ENCODE measurements at regions not wholly inside any gene's neighbourhood (a gene's known extent, or its start where the extent isn't known, plus 50 kb on each side); places are given as distances from the start of the nearest gene placed in this dataset.

DNA sequence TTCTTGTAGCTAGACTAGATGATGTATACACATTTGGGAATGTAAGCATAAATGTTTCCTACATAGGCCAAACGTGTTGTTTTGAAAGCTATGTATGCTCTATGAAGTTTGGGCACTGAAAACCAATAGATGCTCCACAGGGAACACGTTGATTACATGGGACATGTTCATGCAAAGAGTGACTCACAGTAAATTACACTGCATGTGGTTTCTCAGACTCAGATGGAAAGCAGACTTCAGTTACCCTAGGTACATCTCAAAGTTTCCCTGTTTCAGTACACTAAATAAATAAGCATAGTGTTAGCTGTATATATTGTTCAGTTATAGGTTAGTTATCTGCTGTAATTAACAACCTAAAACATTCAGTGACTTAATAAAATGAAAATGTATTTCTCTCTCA is 301.9 kb upstream of the RUNX1 start:
- H3K27me3 Mint-ChIP-seq, result peaks cover 0 to 6% of the 10 kb centered on the region in 2 donors
- H3K4me1 Mint-ChIP-seq, result peaks cover 27 to 45% of the 10 kb centered on the region in 2 donors
- ATAC-seq (replicated peaks), result peak; percentile 78 to 86
- DNase-seq, result no peak
- H3K27ac Mint-ChIP-seq, result peak overlapping the region; percentile 82
- peak overlapping the region in 1 of 2 donors; percentile 37 for H3K4me3 Mint-ChIP-seq
- H3K36me3 Mint-ChIP-seq, result peaks cover 3 to 12% of the 10 kb centered on the region in 2 donors
- H3K9me3 Mint-ChIP-seq, result peaks cover 8 to 9% of the 10 kb centered on the region in 2 donors

DNA sequence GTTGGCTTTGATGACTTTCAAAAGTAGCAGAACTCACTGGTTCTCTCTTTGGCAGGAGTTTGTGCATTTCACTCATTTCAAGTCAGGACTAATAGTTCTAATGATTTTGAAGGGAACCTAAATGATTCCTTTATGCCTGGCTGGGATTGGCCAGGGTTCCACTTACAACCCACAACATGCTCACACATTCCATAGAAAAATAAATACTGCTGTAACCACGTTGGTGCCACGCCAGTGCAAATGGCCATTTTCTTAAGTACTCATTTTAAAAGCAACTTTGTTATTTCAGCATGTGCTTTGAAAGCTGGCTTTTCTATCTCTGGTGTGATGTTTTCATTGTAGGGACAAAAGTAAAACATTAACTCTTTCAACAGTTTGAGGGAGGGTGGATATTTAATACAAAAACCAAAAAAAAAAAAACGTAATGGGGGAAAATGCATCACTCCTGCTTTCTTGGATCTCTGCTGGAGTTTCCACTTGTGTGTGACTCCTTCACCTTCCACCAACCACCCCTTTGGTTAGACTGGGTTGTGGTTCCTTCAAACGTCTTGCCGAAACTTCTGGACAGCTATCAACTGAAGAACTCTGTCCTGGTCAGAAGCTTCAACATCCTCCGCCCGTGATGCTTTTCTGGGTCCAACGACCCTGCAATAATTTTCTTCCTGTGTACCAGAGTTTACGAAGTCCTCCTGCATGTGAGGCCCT is 300.4 kb upstream of the RUNX1 start:
- Mint-ChIP-seq H3K4me1 (peaks cover 30 to 44% of the 10 kb centered on the region in 2 donors), H3K27me3 (peaks cover 0 to 6% of the 10 kb centered on the region in 2 donors)
- no peak for DNase-seq

DNA sequence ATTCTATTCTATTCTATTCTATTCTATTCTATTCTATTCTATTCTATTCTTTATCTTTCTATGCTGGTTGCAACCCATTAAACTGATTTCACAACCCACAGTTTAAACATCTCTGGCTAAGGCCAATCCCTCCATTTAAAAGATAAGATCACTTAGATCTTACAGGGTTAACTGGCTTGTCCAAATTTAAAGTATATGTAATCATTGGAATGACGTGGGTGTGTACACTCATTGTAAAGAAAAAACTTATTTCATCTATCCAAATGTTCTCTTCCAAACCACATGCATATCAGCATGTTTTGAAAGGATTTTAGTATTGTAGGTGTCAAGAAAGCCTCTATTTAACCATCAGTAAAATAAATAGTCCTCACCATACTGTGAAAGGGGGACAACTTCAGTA is 299.6 kb upstream of the RUNX1 start:
- Mint-ChIP-seq H3K36me3 (peaks cover 3 to 10% of the 10 kb centered on the region in 2 donors), H3K9me3 (peaks cover 4 to 7% of the 10 kb centered on the region in 2 donors), H3K27ac (no peak overlapping the region), H3K4me3 (no peak overlapping the region), H3K27me3 (peaks cover 0 to 6% of the 10 kb centered on the region in 2 donors), H3K4me1 (peaks cover 33 to 41% of the 10 kb centered on the region in 2 donors)
- ATAC-seq (replicated peaks) (no peak), DNase-seq (no peak)

More for the DNA sequence above, 300.4 kb upstream of the RUNX1 start:
- Mint-ChIP-seq H3K4me3 (no peak overlapping the region), H3K36me3 (peaks cover 3 to 12% of the 10 kb centered on the region in 2 donors), H3K9me3 (peaks cover 8 to 11% of the 10 kb centered on the region in 2 donors), H3K27ac (no peak overlapping the region)
- no peak for ATAC-seq (replicated peaks)

DNA sequence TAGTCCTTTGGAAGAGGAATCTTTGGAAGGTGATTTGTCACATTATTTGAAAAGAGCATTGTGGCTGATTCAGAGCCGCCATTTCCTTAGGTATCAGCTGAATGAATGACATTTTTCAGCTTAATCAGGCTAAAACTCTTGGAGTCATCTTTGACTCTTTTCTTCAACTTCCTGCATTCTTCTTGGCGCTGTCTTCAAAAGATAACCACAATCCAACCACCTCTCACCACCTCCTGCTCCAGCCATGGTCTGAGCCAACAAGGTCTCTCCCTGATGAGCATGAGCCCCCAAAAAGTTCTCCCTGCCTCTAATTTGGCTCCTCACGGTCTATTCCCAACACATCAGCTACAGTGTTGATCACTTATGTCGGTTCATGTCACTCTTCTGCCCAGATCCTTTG is 297.6 kb upstream of the RUNX1 start:
- DNase-seq (no peak), ATAC-seq (replicated peaks) (no peak)
- Mint-ChIP-seq H3K4me3 (no peak overlapping the region), H3K27me3 (peaks cover 0 to 6% of the 10 kb centered on the region in 2 donors), H3K9me3 (peaks cover 3 to 7% of the 10 kb centered on the region in 2 donors), H3K4me1 (peaks cover 38 to 45% of the 10 kb centered on the region in 2 donors), H3K27ac (no peak overlapping the region), H3K36me3 (peaks cover 3 to 10% of the 10 kb centered on the region in 2 donors)

DNA sequence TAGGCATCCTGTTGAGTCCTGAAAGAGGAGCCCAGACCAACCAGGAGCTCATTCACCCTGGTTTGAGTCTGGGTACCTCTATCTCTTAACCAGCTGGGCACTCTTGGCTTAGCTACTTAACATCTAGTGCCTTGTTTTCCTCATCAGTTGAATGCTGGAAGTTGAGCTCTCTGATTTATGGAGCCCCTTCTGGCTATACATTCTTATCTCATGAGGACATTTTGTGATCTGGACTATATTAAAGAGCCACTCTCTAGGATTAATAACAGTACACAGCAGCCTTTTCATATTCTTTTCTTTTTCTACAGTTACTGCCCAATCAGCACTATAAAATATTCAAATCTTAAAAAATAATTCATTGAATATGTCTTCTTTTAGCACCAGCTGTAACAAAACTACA is 296.9 kb upstream of the RUNX1 start:
- H3K36me3 Mint-ChIP-seq, result peaks cover 3 to 10% of the 10 kb centered on the region in 2 donors
- DNase-seq, result no peak
- peaks cover 34 to 41% of the 10 kb centered on the region in 2 donors for H3K4me1 Mint-ChIP-seq

DNA sequence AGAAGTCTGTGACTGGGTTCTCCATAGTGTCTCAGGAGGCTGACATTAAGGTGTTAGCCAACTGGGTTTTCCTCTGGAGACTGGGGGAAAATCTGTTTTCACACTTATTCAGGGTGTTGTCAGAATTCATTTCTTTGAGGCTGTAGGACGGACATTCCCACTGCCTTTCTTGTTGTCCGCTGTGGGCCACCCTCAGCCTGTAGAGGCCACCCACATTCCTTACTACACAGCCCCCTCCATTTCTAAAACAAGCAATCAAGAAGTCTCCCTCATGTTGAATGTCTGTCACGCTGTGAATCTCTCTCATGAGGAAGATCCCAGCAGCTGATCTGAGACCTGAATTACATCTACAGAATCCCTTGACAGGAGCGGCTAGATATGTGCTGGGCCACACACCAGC is 295.5 kb upstream of the RUNX1 start:
- Mint-ChIP-seq H3K27ac (peak overlapping the region; percentile 59), H3K4me3 (no peak overlapping the region), H3K9me3 (peaks cover 3 to 7% of the 10 kb centered on the region in 2 donors), H3K4me1 (peaks cover 38 to 46% of the 10 kb centered on the region in 2 donors), H3K27me3 (peaks cover 0 to 6% of the 10 kb centered on the region in 2 donors), H3K36me3 (peaks cover 3 to 10% of the 10 kb centered on the region in 2 donors)
- ATAC-seq (replicated peaks) (no peak), DNase-seq (no peak)

More for the DNA sequence above, 296.9 kb upstream of the RUNX1 start:
- H3K4me3 Mint-ChIP-seq, result no peak overlapping the region
- ATAC-seq (replicated peaks), result no peak
- H3K27me3 Mint-ChIP-seq, result peaks cover 0 to 6% of the 10 kb centered on the region in 2 donors
- peaks cover 3 to 7% of the 10 kb centered on the region in 2 donors for H3K9me3 Mint-ChIP-seq
- H3K27ac Mint-ChIP-seq, result no peak overlapping the region

DNA sequence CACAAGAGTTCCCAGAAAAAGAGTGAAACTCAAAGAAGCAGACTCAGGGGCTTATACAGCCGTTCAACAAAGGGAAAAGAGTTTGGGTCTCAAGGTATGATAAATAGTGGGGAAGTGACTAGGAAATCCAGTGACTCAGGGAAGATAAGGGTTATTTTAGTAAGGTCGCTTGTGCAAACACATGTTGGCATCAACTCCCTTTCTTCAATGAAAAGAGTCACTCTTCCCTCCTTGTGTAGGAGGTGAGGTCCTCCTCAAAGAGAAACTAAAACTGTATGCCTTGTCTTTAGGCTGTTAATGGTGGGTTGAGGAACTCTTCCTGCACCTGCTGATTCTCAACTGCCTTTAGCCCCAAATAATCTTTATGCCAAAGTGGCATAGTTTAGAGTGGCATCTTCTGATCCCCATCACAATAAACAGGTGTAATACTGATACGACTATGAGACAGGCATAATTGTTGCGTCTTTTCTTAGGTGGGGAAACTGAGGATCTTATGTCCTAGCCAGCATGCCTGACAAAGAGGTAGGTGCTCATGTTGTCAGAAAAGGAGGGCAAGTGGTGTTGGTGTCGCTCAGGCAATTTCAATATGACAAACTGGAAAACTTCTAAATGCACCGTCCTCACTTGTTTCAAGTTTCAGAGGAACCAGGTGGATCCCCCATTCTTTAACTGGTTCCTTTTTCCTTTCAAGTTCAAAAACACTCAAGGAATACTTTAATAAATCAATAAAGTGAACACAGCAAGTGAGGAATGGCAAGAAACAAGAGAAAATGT is 294.1 kb upstream of the RUNX1 start:
- Mint-ChIP-seq H3K4me3 (peak overlapping the region; percentile 64 to 77), H3K36me3 (peaks cover 3 to 10% of the 10 kb centered on the region in 2 donors), H3K9me3 (peaks cover 6 to 10% of the 10 kb centered on the region in 2 donors), H3K4me1 (peaks cover 40 to 54% of the 10 kb centered on the region in 2 donors), H3K27ac (peak overlapping the region; percentile 96), H3K27me3 (peaks cover 0 to 6% of the 10 kb centered on the region in 2 donors)
- ATAC-seq (replicated peaks) (peak; percentile 71), DNase-seq (peak; percentile 48)

DNA sequence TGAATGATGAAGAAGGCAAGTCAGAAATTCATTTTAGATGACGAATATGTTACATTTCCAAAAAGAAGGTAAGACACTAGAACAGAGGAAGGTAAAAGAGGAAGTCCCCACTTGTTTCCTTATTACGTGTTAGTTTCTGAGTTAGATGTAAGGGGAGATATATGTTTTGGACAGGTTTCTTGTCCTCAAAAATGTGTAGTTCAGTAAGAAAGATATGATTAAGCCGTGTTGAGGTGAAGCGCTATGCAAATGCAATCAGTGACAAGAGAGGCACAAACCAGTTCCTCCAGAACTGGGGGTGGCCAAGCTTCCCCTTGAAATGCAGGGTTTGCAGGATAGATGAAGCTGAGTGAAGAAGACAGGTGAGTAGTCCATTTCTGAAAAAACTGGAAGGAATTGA is 293.3 kb upstream of the RUNX1 start:
- ATAC-seq (replicated peaks), result peak; percentile 83 to 86
- peak overlapping the region; percentile 64 to 77 for H3K4me3 Mint-ChIP-seq
- H3K4me1 Mint-ChIP-seq, result peaks cover 43 to 59% of the 10 kb centered on the region in 2 donors

DNA sequence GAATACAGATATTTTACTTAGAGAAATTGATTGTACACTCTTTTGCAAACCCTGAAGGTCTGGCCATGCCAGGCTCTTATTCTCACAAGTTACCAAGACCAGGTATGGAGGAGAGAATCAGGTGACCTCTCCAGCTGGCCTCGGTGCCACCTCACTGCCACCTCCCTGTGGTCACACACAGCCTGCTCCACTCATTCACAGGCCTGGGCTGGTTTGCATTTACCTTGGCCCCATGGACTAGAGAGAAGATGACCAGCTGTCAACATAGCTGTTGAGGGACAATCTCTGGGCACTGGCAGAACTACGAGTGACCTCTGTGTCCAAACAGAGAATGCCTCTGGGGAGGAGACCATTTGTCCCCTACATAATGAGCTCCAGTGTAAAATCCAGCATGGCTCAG is 291.2 kb upstream of the RUNX1 start:
- DNase-seq (no peak), ATAC-seq (replicated peaks) (no peak)
- Mint-ChIP-seq H3K4me3 (no peak overlapping the region), H3K4me1 (peaks cover 38 to 63% of the 10 kb centered on the region in 2 donors), H3K27ac (no peak overlapping the region), H3K36me3 (peaks cover 3 to 8% of the 10 kb centered on the region in 2 donors), H3K9me3 (peaks cover 10 to 11% of the 10 kb centered on the region in 2 donors), H3K27me3 (no peaks in the 10 kb centered on the region)

More for the DNA sequence above, 293.3 kb upstream of the RUNX1 start:
- peak; percentile 48 for DNase-seq
- peak overlapping the region; percentile 96 for H3K27ac Mint-ChIP-seq
- H3K9me3 Mint-ChIP-seq, result peaks cover 11 to 14% of the 10 kb centered on the region in 2 donors
- H3K27me3 Mint-ChIP-seq, result peaks cover 0 to 6% of the 10 kb centered on the region in 2 donors
- peaks cover 3 to 13% of the 10 kb centered on the region in 2 donors for H3K36me3 Mint-ChIP-seq

DNA sequence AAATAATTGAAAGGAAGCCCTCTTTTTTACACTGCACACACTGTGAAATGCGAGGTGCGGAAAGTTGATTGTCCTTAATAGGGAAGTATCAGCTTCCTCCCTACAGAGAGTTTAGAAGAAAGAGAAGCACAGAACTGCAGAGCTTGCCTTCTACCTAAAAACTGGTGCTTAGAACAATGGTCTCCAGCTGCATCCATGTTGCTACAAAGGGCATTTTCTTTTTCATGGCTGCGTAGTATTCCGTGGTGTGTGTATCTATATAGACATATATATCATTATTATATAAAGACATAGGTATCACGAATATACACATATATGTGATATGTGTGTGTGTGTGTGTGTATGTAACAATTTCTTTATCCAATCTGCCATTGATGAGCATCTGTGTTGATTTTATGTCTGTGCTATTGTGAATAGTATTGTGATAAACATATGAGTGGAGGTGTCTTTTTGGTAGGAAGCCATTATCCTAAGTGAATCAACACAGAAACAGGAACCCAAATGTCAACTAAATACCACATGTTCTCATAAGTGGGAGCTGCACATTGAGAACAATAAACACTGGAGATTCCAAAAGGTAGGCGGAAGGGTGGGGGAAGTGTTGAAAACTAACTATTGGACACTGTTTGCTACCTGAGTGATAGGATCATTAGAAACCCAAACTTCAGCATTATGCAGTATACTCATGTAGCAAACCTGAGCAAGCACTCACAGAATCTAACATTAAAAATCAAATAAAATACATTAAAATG is 290.0 kb upstream of the RUNX1 start:
- Mint-ChIP-seq H3K4me1 (peaks cover 35 to 62% of the 10 kb centered on the region in 2 donors), H3K4me3 (no peak overlapping the region), H3K27me3 (no peaks in the 10 kb centered on the region), H3K27ac (no peak overlapping the region), H3K36me3 (peaks cover 0 to 3% of the 10 kb centered on the region in 2 donors), H3K9me3 (peaks cover 7 to 8% of the 10 kb centered on the region in 2 donors)
- ATAC-seq (replicated peaks), result no peak
- DNase-seq, result no peak

DNA sequence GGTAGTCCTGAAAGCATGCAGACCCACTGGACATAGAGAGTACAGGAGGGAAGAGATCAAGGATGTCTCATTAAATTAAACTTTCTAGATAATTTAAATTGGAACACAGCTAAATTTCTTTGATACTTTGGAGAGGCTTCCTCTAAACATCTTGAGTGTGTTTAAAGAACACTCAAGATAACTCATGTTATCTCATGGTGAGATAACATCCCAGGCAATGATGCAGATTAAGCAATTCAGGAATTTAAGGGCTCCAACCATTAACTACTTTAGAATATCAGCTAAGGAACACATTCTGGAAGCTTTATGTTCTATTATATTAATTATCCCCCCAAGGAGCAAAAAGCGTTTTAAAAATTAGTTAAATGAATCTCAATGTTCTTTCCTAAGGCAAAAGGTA is 289.2 kb upstream of the RUNX1 start:
- Mint-ChIP-seq H3K4me1 (peaks cover 29 to 54% of the 10 kb centered on the region in 2 donors), H3K27me3 (no peaks in the 10 kb centered on the region), H3K27ac (no peak overlapping the region), H3K36me3 (peaks cover 0 to 3% of the 10 kb centered on the region in 2 donors), H3K9me3 (peaks cover 7 to 8% of the 10 kb centered on the region in 2 donors), H3K4me3 (no peak overlapping the region)
- DNase-seq (no peak), ATAC-seq (replicated peaks) (no peak)

DNA sequence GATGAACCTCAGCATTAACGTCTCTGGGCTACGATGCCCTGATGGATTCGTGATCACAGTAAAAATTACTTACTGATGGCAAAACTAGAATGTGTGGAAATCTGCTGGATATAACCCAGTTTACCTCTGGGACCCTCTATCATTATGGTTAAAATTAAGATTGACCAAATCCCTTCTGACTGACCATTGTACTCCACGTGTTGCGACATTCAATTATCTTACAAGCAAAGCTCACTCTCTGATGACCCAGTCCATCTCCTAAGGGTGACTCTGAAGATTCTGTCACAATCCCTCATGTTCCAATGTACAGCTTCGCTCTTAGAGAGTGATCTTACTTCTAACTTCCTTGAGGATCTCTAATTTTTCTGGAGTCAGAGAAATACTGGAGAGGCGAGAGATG is 288.5 kb upstream of the RUNX1 start:
- H3K36me3 Mint-ChIP-seq, result peaks cover 0 to 3% of the 10 kb centered on the region in 2 donors
- ATAC-seq (replicated peaks), result no peak
- no peaks in the 10 kb centered on the region for H3K27me3 Mint-ChIP-seq
- no peak overlapping the region for H3K27ac Mint-ChIP-seq
- no peak for DNase-seq
- H3K4me3 Mint-ChIP-seq, result no peak overlapping the region
- H3K9me3 Mint-ChIP-seq, result peaks cover 7 to 8% of the 10 kb centered on the region in 2 donors
- H3K4me1 Mint-ChIP-seq, result peaks cover 24 to 47% of the 10 kb centered on the region in 2 donors

DNA sequence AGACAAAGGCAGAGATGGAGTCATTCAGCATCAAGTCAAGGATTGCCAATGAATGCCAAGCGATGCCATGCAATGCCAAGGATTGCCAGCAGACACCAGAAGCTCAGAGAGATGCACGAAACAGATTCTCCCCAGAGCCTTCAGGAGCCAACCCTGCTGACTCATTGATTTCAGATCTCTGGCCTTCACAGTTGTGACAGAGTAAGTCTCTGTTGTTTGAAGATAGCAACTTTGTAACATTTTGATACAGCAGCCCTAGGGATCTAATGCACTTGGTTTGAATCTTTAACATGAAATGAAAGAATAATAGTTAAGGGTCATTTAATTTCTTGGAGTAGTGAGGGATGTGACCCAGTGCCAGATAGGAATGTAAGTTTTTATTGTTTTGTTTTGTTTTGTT is 287.4 kb upstream of the RUNX1 start:
- Mint-ChIP-seq H3K36me3 (peaks cover 0 to 3% of the 10 kb centered on the region in 2 donors), H3K4me1 (peaks cover 17 to 36% of the 10 kb centered on the region in 2 donors), H3K9me3 (peaks cover 7 to 8% of the 10 kb centered on the region in 2 donors), H3K27ac (no peak overlapping the region), H3K4me3 (no peak overlapping the region), H3K27me3 (no peaks in the 10 kb centered on the region)
- ATAC-seq (replicated peaks) (no peak), DNase-seq (no peak)

DNA sequence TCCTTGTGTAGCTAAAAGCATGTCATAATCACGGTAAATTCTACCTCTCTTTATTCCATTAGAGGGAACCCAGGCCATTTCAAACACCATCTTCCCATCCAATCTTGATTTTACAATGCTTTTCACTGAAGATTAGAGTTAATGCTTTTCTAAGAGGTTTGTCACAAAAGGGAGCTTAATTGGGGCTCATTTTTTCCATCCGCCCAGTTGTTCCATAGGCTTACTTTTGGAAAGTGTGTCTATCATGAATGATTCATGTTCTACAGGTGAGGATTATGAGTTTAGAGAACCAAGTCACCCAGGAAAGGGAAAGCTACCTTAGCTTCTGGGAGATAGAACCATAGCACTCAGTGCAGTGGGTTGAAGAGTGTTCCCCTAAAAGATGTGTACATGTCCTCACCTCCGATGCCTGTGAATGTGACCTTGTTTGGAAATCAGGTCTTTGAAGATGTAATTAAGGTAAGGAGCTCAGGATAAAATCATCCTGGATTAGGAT is 286.9 kb upstream of the RUNX1 start:
- peaks cover 18 to 34% of the 10 kb centered on the region in 2 donors for H3K4me1 Mint-ChIP-seq

More for the DNA sequence above, 286.9 kb upstream of the RUNX1 start:
- Mint-ChIP-seq H3K36me3 (peaks cover 0 to 3% of the 10 kb centered on the region in 2 donors), H3K27ac (no peak overlapping the region), H3K9me3 (peaks cover 7 to 8% of the 10 kb centered on the region in 2 donors), H3K27me3 (no peaks in the 10 kb centered on the region), H3K4me3 (no peak overlapping the region)
- no peak for ATAC-seq (replicated peaks)
- DNase-seq, result no peak

All from stimulated activated naive B cell treated with anti-CD40 and anti-IgM and Interleukin-4, amounts not matched to agents 10 μg/mL and 1 μg/mL and 100 μg/mL, for 72 hours (primary cell).